ENCODE measurements at regions not wholly inside any gene's neighbourhood (a gene's known extent, or its start where the extent isn't known, plus 50 kb on each side); places are given as distances from the start of the nearest gene placed in this dataset.
A peak's percentile ranks its signal among the peaks of the same experiment; 100 is the strongest.
"Not testable (repeated sequence)": the region's sequence is repeated elsewhere in the genome, so short reads cannot be mapped to it uniquely, and the experiment has no call there.

GRCh38 chr15:38002883-38003477, 68.5 kb downstream of the TMCO5A start:
- DNase-seq (ENCODE audit: low read depth): no peak

- DNase-seq (ENCODE audit: low read depth): no peak
These were observed 69.9 kb downstream of the TMCO5A start for GRCh38 chr15:38004218-38004861.

- no peak for DNase-seq (ENCODE audit: low read depth)
These were observed 71.7 kb downstream of the TMCO5A start for GRCh38 chr15:38005953-38006808.

- no peak for DNase-seq (ENCODE audit: low read depth)
These were observed 76.0 kb downstream of the TMCO5A start for GRCh38 chr15:38010395-38010794.

- no peak for DNase-seq (ENCODE audit: low read depth)
These were observed 78.5 kb downstream of the TMCO5A start for GRCh38 chr15:38012894-38013293.

GRCh38 chr15:38017721-38018120, 83.3 kb downstream of the TMCO5A start:
- no peak for DNase-seq (ENCODE audit: low read depth)

- DNase-seq (ENCODE audit: low read depth): no peak
These were observed 84.6 kb downstream of the TMCO5A start for GRCh38 chr15:38019066-38019465.

- DNase-seq (ENCODE audit: low read depth): no peak
These were observed 86.8 kb downstream of the TMCO5A start for GRCh38 chr15:38021259-38021658.

GRCh38 chr15:38024293-38025091, 90.1 kb downstream of the TMCO5A start:
- no peak for DNase-seq (ENCODE audit: low read depth)

GRCh38 chr15:38025656-38026055, 91.2 kb downstream of the TMCO5A start:
- DNase-seq (ENCODE audit: low read depth): not testable (repeated sequence)

- DNase-seq (ENCODE audit: low read depth): no peak
These were observed 94.4 kb downstream of the TMCO5A start for GRCh38 chr15:38028869-38029268.

GRCh38 chr15:38029736-38030135, 95.3 kb downstream of the TMCO5A start:
- no peak for DNase-seq (ENCODE audit: low read depth)

GRCh38 chr15:38030609-38031008, 96.2 kb downstream of the TMCO5A start:
- DNase-seq (ENCODE audit: low read depth): no peak

GRCh38 chr15:38035701-38036100, 101.3 kb downstream of the TMCO5A start:
- no peak for DNase-seq (ENCODE audit: low read depth)

- DNase-seq (ENCODE audit: low read depth): no peak
These were observed 102.4 kb downstream of the TMCO5A start for GRCh38 chr15:38036790-38037338.

GRCh38 chr15:38038659-38039442, 104.4 kb downstream of the TMCO5A start:
- peak; percentile 70 for DNase-seq (ENCODE audit: low read depth)

- DNase-seq (ENCODE audit: low read depth): no peak
These were observed 106.2 kb downstream of the TMCO5A start for GRCh38 chr15:38040615-38041014.

GRCh38 chr15:38041576-38041975, 107.1 kb downstream of the TMCO5A start:
- DNase-seq (ENCODE audit: low read depth): peak; percentile 39

- no peak for DNase-seq (ENCODE audit: low read depth)
These were observed 107.8 kb downstream of the TMCO5A start for GRCh38 chr15:38042211-38042610.

- no peak for DNase-seq (ENCODE audit: low read depth)
These were observed 108.4 kb downstream of the TMCO5A start for GRCh38 chr15:38042707-38043445.
